ENCODE measurements at regions not wholly inside any gene's neighbourhood (a gene's known extent, or its start where the extent isn't known, plus 50 kb on each side); places are given as distances from the start of the nearest gene placed in this dataset.

DNA sequence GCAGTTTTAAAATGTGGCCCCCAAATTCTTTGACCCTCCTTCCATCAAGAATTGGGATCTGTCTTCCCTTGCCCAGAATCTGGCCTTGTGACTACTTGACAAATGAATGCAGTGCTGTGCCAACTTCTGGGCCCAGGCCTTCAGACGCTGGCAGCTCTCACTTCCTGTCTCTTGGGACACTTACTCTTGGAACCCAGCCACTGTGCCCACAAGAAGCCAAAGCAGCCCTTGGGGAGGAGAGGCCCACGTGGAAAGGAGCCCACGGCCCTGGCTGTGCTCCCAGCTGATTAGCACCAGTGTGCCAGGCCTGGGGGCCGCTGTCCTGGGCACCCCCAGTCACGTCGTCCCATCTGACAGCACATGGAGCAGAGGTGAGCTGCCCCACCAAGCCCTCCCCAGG is 56.6 kb downstream of the RPL37A start:
- peak overlapping the region; percentile 72 for H3K18ac ChIP-seq (ENCODE audit: low read depth, low read length)
- ChIA-PET POLR2A (ENCODE audit: unreplicated experiment) (no interaction called here), CTCF (no interaction called here)
- peaks cover 48% of the 10 kb centered on the region for H3K4me1 ChIP-seq (ENCODE audit: control insufficient read depth, insufficient read depth, low read length)
- no peak overlapping the region for H3K23ac ChIP-seq (ENCODE audit: low read depth, low read length)
- TF ChIP-seq SMC3 (IDR thresholded peaks at IDR 0.05; ENCODE audit: low read depth, low read length), result no peak
- peak overlapping the region; percentile 59 for H2AFZ ChIP-seq (replicated peaks; ENCODE audit: low read length, poor library complexity)
- no peak overlapping the region for H3K4me2 ChIP-seq (ENCODE audit: low read depth, low read length)
- ATAC-seq (ENCODE audit: low read depth) (no peak), DNase-seq (no peak)
- no peak overlapping the region for H4K8ac ChIP-seq (ENCODE audit: low read depth in 2 of 2, low read length in 2 of 2)
- in situ Hi-C loops (cut with MboI; ENCODE audit: low sequenced_read_pairs) (no loop called here), dilution Hi-C loops (cut with HindIII; ENCODE audit: low sequenced_read_pairs, unreplicated experiment) (no loop called here), intact Hi-C loops (cut with micrococcal nuclease) (no loop called here)
- H2AK5ac ChIP-seq (ENCODE audit: low read depth, low read length), result no peak overlapping the region
- H3K27me3 ChIP-seq (ENCODE audit: control insufficient read depth, insufficient read depth, low read length), result no peaks in the 10 kb centered on the region
- peak overlapping the region; percentile 23 for H2AK9ac ChIP-seq (replicated peaks; ENCODE audit: low read depth, low read length, poor library complexity)
- no peak overlapping the region for H3K4me3 ChIP-seq (ENCODE audit: insufficient read depth, low read depth, low read length)
- no TSS peak for BruUV-seq (replicated peaks)
- WGBS, 2 experiments (ENCODE audit: extremely low coverage in 2 of 2, insufficient read length in 1 of 2), result 14% methylated on average over 2 of the region's 6 CpGs; no CpG with 5 or more reads in 1 of the 2 experiments
- no peak overlapping the region for H2BK20ac ChIP-seq (ENCODE audit: low read depth, low read length)
- no peak overlapping the region for H2BK5ac ChIP-seq (ENCODE audit: low read depth, low read length, poor library complexity, severe bottlenecking)
- H3K14ac ChIP-seq (replicated peaks; ENCODE audit: low read depth, low read length), result no peak overlapping the region
- no peak overlapping the region for H3K27ac ChIP-seq (ENCODE audit: insufficient read depth, low read length)
- H3K9ac ChIP-seq (ENCODE audit: low read depth, low read length), result no peak overlapping the region
- no peak overlapping the region; the same call in 1 of the 2 replicates for H2BK120ac ChIP-seq (ENCODE audit: low read depth, low read length)
- H3K79me1 ChIP-seq (ENCODE audit: low read depth in 1 of 2, low read length in 2 of 2), result no peaks in the 10 kb centered on the region
- H3K36me3 ChIP-seq (ENCODE audit: control insufficient read depth, insufficient read depth, low read length), result no peaks in the 10 kb centered on the region
- H3K9me3 ChIP-seq (ENCODE audit: control insufficient read depth, insufficient read depth, low read length), result no peaks in the 10 kb centered on the region
- peak overlapping the region; percentile 90; the same call in 1 of the 3 replicates for H2BK15ac ChIP-seq (ENCODE audit: low read depth, low read length)
- no peak overlapping the region for H3K56ac ChIP-seq (ENCODE audit: extremely low read depth, insufficient read depth, low read length)
- peaks cover 17% of the 10 kb centered on the region for H3K9me1 ChIP-seq (ENCODE audit: insufficient read depth, low read length)
- no peak overlapping the region; the same call in 1 of the 2 replicates for H4K91ac ChIP-seq (ENCODE audit: insufficient read depth, low read depth, low read length)
- peak overlapping the region; percentile 8; the same call in 1 of the 2 replicates for H3K4ac ChIP-seq (ENCODE audit: low read depth, low read length)
- H4K20me1 ChIP-seq (ENCODE audit: insufficient read depth, low read length), result no peaks in the 10 kb centered on the region
- H4K5ac ChIP-seq (ENCODE audit: low read depth, low read length), result peak overlapping the region; percentile 51; the same call in 1 of the 2 replicates
